NCI-H187 (cell line): ENCODE measurements at regions not wholly inside any gene's neighbourhood (a gene's known extent, or its start where the extent isn't known, plus 50 kb on each side); places are given as distances from the start of the nearest gene placed in this dataset.
"Not testable (repeated sequence)": the region's sequence is repeated elsewhere in the genome, so short reads cannot be mapped to it uniquely, and the experiment has no call there.

Experiments used
- DNase-seq, 2 experiments: peaks; one replicate each; lab custom pipeline; 2025; lab: John Stamatoyannopoulos, UW

GRCh38 chr1:89436856-89437255 is 73.0 kb downstream of the GBP6 start:
- DNase-seq = no peak

GRCh38 chr1:89438301-89438700 is 74.4 kb downstream of the GBP6 start:
- not testable (repeated sequence) for DNase-seq

GRCh38 chr1:89440911-89441310 is 77.1 kb downstream of the GBP6 start:
- DNase-seq = no peak

GRCh38 chr1:89444791-89445190 is 79.8 kb upstream of the LRRC8B start:
- DNase-seq = no peak

- DNase-seq = no peak
Measured at GRCh38 chr1:89451011-89451410, 73.6 kb upstream of the LRRC8B start.

GRCh38 chr1:89453123-89453972 is 71.3 kb upstream of the LRRC8B start:
- DNase-seq = no peak

GRCh38 chr1:89454845-89455521 is 69.6 kb upstream of the LRRC8B start:
- DNase-seq = peak; percentile 12 to 15

GRCh38 chr1:89457046-89457445 is 67.6 kb upstream of the LRRC8B start:
- no peak for DNase-seq

GRCh38 chr1:89459081-89459480 is 65.5 kb upstream of the LRRC8B start:
- DNase-seq = no peak

GRCh38 chr1:89460325-89460724 is 64.3 kb upstream of the LRRC8B start:
- DNase-seq = no peak

GRCh38 chr1:89462250-89462649 is 62.4 kb upstream of the LRRC8B start:
- DNase-seq = no peak

- DNase-seq = no peak
Measured at GRCh38 chr1:89464008-89464407, 60.6 kb upstream of the LRRC8B start.

GRCh38 chr1:89465201-89465600 is 59.4 kb upstream of the LRRC8B start:
- no peak for DNase-seq

GRCh38 chr1:89466307-89466930 is 58.2 kb upstream of the LRRC8B start:
- no peak for DNase-seq

GRCh38 chr1:89472253-89472652 is 52.4 kb upstream of the LRRC8B start:
- no peak for DNase-seq

GRCh38 chr1:89472886-89473417 is 51.7 kb upstream of the LRRC8B start:
- DNase-seq = no peak
